Astrocyte of the cerebellum (primary cell): ENCODE measurements at regions not wholly inside any gene's neighbourhood (a gene's known extent, or its start where the extent isn't known, plus 50 kb on each side); places are given as distances from the start of the nearest gene placed in this dataset.

ENCODE experiments used
- DNase-seq: peaks from one replicate; pipeline ENCODE4 v3.0.0-alpha.2; 2011; ENCODE audit warnings: low read depth
- H3K4me3 ChIP-seq: 2 replicates; pipeline ENCODE4 v1.5.1; 2011; ENCODE audit warnings: mild to moderate bottlenecking, low read depth, low read length, moderate library complexity
- in situ Hi-C: cut with HindIII; loops from 2 replicates; pipeline ENCODE4 v1.10.0; 2017; ENCODE audit warnings: low sequenced_read_pairs
- TF ChIP-seq, protein P1 (sequence below): IDR thresholded peaks from 2 replicates; pipeline ENCODE4 v1.5.1; 2012; ENCODE audit warnings: low read length, low read depth, moderate library complexity, mild to moderate bottlenecking; ENCODE audit errors: missing control alignments

DNA sequence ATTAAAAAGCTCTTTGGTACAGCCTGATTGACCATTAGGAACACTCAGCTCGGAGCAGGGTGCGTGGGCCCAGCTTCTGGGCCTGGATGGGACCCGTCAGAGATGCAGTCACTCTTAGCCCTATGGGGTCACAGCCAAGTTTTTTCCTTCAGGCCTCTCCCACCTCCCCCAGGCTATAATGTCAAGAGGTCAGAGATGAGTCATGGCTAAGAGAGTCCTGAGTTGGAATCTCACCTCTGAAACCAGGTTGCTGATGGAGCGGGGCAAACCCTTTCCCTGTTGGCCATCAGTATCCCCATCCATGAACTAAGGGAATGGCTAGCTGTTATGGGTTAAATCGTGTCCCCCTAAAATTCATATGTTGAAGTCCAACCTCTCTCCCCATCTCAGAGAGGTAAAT lies 195.9 kb upstream of the POU3F1 start:
- TF ChIP-seq, protein P1, sequence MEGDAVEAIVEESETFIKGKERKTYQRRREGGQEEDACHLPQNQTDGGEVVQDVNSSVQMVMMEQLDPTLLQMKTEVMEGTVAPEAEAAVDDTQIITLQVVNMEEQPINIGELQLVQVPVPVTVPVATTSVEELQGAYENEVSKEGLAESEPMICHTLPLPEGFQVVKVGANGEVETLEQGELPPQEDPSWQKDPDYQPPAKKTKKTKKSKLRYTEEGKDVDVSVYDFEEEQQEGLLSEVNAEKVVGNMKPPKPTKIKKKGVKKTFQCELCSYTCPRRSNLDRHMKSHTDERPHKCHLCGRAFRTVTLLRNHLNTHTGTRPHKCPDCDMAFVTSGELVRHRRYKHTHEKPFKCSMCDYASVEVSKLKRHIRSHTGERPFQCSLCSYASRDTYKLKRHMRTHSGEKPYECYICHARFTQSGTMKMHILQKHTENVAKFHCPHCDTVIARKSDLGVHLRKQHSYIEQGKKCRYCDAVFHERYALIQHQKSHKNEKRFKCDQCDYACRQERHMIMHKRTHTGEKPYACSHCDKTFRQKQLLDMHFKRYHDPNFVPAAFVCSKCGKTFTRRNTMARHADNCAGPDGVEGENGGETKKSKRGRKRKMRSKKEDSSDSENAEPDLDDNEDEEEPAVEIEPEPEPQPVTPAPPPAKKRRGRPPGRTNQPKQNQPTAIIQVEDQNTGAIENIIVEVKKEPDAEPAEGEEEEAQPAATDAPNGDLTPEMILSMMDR, result no peak
- no peak for DNase-seq
- in situ Hi-C loops, result loop anchor here (5.0 kb wide), 1 partner anchor 55 kb away; no protein-coding TSS in a partner anchor
- H3K4me3 ChIP-seq, result no peak overlapping the region

DNA sequence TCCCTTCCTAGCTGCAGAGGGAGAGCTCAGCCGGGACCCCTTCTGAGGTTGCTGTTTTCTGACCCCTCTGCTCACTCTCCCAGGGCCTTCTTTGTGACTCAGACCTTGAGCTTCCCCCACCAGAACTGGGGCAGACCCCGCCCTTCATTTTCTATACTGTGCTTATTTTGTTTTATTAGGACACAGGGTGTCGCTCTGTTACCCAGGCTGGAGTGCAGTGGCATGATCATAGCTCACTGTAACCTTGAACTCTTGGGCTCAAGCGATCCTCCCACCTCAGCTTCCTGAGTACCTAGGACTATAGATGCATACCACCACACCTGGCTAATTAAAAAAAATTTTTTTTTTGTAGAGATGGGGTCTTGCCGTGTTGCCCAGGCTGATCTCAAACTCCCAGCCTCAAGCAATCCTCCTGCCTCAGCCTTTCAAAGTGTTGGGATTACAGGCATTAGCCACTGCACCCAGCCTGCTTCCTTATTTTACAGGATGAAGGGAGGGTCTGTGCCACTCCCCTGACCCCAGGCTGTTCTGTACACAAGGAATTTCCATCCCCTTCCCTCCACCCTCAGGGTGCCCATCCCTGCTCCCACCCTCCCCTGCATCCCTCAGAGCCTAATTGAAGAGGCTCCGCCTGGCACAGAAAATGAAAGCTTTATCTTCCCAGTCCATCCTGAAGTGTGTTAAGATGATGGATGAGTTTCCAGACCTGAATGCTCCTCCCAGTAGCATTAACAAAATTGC lies 195.2 kb upstream of the POU3F1 start:
- no peak for DNase-seq
- in situ Hi-C loops, result loop anchor here (5.0 kb wide), 1 partner anchor 56 kb away; no protein-coding TSS in a partner anchor
- TF ChIP-seq, protein P1, result no peak
- H3K4me3 ChIP-seq, result no peak overlapping the region

DNA sequence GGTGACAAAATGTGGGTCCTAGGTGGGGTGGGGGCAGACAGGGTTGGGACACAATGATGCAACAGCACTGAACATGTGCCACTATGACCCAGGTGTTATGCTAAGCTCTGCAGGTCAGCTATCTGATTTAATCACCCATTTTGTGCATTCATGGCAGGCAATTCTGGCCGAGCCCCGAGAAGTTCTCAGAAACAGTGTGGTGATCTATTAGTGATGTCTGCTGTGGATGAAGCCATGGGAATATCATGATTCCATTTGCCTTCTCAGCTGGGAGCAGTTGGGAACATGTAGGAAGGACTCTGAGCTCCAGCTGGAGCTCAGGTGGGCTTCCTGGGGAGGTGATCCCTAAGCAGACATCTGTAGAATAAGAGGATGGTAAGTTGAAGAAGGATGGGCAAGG lies 194.0 kb upstream of the POU3F1 start:
- TF ChIP-seq, protein P1, result no peak
- DNase-seq, result no peak
- in situ Hi-C loops, result loop anchor here (5.0 kb wide), 1 partner anchor 57 kb away; no protein-coding TSS in a partner anchor
- H3K4me3 ChIP-seq, result no peak overlapping the region

DNA sequence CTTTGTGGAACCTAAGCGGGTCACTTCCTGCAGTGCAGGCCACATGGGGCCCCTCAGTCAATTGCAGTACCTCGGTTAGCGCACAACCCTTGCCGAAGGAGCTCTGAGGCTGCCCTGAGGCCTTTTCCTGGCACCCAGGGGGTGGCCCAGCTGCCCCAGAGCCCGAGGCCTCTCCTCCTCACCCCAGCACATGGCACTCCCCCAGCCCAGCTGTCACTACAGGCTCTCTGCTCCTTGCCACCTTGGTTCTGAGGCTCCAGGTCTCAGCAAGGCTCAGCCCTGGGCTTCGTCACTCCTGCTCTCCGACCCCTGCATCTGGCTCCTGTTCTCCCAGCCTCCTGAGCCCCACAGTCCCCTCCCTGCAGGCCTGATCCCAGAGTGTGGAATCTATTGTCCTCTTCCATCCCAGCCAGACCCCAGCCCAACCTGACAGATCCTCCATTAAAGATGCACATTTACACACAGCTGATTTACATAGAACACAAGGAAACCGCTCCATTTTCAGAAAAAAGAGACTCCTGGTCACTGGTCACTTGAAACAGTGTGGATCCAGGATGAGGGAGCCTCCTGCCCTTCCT lies 192.8 kb upstream of the POU3F1 start:
- no peak overlapping the region for H3K4me3 ChIP-seq
- DNase-seq, result no peak
- TF ChIP-seq, protein P1, result no peak
- in situ Hi-C loops, result no loop called here

DNA sequence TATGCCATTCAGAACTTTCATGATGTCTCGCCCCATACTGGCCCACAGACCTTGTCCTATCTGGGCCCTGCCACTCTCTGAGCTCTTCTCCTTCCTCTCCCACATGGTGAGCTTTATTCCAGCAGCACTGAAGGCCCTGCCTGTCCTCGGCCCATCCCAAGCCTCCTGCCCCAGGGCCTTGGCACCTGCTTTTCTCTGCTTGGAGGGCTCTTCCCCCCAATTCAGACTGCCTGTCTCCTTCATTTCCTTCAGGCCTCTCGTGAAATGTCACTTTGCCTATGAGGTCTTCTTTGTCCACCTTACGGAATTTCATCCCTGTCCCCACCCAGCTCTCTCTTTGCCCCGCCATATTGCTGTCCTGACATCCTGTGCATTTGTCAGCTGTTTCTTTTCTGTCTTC lies 191.7 kb upstream of the POU3F1 start:
- in situ Hi-C loops, result no loop called here
- no peak overlapping the region for H3K4me3 ChIP-seq
- DNase-seq, result no peak
- TF ChIP-seq, protein P1, result no peak

DNA sequence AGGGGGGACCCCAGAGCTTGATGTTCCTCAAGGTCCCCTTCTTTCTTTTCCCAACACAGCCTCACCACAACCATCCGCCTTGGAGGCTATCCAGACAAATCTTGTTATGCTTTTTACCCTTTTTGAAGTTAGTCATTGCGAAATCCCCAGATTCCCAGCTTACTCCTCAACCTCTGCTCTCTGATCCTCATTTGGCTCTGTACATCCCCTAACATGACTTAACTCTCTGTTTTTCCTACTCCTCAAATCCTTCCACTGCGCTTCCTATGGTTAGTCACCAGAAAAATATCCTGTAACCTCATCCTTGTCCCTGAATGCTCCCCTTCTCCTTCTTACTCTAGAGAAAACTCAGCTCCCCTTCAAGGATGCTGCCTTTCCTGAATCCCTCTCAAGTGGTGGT lies 189.1 kb upstream of the POU3F1 start:
- peak; percentile 42 for DNase-seq
- TF ChIP-seq, protein P1, result no peak
- in situ Hi-C loops, result no loop called here
- no peak overlapping the region for H3K4me3 ChIP-seq
